ENCODE measurements at regions not wholly inside any gene's neighbourhood (a gene's known extent, or its start where the extent isn't known, plus 50 kb on each side); places are given as distances from the start of the nearest gene placed in this dataset.
A peak's percentile ranks its signal among the peaks of the same experiment; 100 is the strongest.
"Not testable (repeated sequence)": the region's sequence is repeated elsewhere in the genome, so short reads cannot be mapped to it uniquely, and the experiment has no call there.

DNA sequence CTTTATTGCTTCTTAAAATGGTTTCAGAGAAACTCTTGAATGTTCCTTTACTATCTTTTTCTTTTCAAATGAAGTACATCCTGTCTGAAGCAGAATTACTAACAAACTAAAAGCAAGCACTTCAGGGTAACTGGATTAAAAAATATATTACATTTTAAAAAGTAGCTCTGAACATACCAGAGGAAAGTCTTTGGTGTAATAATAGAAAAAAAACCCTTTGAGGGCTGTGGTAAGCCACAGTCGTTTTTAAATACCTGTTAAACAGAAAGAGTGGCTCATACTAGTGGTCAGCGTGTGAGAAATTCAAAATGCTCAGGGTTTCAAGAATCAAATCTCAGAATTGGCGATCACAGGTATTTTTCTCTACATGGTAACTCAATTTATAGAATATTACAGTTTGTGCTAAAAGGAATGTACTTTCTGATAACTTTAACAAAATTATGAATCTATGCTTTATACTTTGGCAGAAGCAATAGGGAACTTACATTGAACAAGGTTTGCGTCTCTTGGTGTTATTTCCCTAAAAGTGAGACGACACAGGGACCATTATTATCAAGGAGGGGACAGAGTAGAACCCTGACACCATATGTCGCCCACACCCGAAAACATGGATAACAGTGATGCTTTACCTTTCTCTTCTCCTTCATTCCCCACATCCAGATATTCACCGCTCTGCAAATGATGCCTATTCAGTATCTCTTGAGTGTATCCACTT lies 97.0 kb upstream of the DPH5 start:
- no peak for DNase-seq

DNA sequence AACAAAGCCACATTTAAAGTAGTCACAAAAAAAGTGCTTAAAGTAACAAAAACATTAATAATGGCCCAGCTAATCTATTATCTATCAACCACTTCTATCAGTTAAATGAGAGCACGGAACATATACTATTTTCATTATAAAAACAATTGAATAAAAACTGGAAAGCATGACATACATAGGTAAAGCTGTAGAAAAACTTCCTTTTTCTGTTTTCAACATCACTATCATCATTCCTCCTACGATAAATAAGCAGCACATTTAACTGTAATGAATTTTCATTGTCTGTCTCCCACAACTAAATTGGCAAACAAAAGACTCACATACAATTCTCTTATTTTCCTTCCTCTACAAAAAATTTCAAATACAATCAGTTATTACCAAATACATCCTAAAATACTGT lies 96.4 kb upstream of the DPH5 start:
- DNase-seq: no peak

DNA sequence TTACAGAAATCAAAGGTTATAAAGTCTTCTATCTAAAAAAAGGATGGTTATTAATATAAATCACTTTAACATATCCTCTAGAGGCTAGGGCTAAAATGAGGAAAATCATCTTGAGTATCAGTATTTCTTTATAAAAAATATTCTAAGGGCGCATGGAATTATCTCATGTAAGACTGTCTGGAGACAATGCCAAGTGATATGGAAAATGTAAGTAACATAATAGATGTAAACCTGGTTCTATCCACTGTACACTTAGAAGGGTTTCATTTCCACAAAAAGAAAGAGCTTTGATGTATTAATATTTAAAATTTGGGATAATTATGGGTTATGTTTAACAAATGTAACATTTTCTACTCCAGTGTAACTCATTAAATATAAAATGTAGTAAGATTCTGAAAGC lies 95.9 kb upstream of the DPH5 start:
- DNase-seq: no peak

DNA sequence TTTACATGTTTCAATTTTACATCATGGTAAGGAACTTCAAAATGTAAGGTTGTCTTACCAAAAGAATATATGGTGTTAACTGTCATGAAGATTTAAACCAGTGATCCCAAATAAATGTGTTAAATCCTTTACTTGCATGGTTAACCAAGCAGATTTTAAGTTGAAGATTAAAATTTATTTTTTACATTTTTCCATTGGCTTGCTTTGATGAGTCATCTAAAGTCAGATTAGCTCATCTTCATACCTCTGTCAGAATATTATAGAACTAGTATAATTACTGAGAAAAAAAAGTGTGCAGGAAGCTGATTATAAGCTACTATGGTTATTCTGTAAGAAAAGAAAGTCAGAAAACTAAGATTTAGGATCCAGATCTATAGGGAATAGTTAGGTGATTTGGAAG lies 95.3 kb upstream of the DPH5 start:
- DNase-seq: no peak

DNA sequence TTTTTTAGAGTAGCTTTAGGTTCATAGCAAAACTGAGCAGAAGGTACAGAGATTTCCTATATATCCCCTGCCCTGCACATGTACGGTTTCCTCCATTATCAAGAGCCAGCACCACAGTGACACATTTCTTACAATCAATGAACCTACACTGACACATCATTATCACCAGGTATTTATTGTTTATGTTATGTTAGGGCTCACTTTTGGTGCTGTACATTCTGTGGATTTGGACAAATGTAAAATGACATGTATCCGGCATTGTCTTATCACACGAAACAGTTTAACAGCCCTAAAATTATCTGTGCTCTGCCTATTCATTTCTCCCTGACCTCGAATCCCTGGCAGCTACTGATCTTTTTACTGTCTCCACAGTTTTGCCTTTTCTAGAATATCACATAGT lies 93.7 kb upstream of the DPH5 start:
- no peak for DNase-seq

DNA sequence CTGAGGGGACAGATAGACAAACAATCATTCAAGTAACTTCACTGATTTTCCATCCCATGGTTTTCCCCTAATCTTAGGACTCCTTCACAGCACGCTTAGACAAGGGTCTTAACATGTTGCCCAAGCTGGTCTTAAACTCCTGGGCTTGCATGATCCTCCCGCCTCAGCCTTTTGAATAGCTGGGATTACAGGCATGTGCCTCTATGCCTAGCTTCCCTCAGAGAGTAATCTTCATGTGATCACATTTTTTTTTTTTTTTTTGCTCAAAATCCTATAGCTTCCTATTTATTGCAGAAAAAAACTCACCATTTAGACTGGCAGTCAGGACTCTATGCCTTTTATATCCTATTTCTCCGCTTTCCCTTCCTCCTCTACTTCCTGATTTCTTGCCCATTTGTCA lies 90.4 kb upstream of the DPH5 start:
- DNase-seq: peak; percentile 52 to 65

DNA sequence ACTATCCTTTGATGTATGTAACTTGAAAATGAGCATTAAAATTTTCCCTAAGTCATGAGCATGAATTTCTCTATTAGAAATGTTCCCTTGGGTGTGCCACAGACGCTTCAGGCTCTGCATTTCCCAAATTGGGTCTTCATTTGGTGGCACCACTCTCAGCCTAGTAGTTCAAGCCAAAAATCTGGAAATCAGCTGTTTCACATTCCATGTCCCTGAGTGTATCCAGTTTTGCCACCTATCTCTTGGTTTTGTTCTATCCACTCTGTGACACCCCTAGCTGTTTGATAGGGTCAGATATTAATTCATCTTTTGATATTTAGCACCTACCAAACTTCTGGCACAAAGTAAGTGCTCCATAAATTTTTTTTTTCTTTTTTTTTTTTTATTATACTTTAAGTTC lies 89.5 kb upstream of the DPH5 start:
- DNase-seq: no peak

DNA sequence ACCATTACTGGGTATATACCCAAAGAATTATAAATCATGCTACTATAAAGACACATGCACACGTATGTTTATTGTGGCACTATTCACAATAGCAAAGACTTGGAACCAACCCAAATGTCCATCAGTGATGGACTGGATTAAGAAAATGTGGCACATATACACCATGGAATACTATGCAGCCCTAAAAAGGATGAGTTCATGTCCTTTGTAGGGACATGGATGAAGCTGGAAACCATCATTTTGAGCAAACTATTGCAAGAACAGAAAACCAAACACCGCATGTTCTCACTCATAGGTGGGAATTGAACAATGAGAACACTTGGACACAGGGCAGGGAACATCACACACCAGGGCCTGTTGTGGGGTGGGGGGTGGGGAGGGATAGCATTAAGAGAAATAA lies 88.5 kb upstream of the DPH5 start:
- not testable (repeated sequence) for DNase-seq

DNA sequence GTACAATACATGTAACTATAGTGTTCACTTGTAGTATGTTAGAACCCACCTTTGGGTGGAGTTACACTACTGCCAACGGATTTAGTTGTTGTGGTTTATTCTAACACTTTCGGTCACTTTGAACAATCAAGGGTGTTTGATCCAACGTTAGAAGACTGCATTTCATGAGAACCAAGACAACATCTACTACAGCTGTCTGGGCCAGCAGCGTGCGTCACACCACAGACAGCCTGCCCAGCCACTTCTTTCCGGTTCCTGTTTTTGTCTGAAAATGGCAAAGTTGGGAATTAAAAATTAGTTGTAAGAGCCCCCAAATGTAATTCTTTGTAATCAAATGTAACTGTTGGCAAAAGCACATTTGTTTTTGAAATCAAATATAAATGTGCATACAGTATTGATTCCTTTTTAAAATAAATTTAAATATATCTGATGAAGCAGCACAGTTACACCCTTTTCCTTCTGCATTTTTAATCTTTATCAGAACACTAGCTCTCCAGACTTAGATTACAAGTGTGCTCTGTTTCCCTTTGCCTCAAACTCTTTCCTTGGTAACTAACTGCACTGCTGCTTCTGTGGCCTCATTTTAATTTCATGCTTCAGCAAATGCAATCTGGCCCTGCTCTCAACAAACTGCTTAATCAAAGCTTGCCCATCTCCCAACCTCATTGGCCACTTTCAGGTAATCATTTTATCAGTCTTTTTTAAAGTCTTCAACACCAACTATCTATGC lies 86.6 kb upstream of the DPH5 start:
- peak; percentile 39 to 42 for DNase-seq

DNA sequence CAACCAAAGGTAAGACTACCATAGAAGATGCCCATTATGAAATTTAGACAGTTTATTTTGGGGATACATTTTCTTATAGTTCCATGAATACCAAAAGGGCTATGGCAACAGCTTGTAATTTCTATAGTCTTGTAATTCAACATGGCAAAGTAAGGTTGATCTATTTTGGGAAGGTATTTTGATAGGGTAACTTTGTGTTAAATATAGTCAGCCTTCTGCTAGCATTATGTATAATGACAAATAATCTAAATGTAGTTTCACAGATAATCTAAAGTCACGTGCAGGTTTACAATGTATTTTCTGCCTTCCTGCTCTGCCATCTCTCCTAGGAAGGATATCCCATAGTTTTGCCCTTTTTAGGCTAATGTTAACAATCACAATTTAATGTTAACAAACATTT lies 85.9 kb upstream of the DPH5 start:
- no peak for DNase-seq

DNA sequence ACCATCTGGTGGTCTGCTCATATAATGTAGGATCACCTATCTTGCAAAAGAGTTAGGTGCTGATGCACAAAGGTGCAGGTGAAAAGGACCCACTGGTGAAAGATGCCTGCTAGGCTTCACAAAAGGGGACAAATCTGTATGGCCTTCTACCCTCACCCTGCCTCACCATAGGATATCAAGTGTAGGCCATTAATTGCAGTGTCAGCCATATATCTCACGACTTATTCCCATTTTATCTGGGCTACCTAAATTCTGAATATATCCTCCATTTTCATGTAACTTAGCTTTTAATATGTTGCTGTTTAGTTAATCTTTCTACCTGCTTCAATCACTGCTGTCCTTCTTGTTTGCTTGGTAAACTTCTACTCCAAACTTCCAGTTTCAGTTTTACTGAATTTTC lies 84.2 kb upstream of the DPH5 start:
- DNase-seq: no peak

DNA sequence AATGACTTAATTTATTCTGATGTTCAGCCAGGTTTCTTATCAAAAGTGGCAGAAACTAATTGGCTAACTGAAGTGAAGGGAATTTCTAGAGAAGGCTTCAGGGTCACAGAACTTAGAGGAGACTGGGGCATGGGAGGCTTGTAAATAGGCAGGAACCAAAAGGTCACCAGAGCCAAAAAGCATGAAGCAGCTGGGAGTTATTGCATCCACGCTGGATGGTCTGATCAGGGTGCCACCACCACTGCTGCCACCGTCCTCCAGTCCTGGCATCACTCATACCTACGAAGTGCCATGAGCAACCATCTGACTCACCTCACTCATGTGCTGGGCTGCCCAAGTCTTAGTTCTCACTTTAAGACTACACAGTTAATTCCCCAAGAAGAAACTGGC lies 82.5 kb upstream of the DPH5 start:
- DNase-seq: no peak

DNA sequence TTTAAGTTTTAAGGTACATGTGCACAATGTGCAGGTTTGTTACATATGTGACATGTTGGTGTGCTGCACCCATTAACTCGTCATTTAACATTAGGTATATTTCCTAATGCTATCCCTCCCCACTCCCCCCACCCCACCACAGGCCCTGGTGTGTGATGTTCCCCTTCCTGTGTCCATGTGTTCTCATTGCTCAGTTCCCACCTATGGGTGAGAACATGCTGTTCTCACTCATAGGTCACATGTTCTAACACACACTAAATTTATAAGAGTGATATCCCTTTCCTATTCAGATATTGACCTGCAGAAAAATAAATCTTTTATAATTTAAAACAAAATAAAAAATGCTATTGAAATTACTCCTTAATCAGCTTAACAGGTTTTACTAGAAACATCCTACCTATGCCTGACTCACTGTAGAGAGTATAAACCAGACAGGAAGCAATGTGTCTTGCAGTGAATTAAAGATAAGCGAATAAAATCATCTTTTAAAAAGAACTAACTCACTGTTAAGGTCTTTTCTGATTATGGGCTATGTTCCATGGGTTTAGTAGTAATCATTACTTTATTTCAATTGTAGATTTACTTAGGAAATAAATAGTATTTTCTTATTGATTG lies 82.0 kb upstream of the DPH5 start:
- no peak for DNase-seq

DNA sequence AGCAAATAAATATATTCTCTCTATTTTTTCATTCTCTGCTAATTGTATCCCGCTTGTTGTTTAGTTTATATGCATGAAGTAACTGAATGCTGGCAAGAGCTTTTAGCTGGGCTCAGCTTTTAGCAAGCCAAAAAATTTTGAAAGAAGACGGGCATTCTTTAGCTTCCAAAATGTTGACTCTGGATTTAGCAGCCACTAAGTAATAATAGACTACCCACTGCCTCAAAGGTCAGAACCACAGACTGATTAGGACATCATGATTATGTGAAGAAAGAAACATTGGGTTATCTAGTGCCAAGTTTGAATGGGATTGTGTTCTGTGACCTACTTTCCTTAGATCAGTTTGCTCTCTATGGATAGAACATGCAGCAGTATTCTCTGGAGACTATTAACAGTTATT lies 80.3 kb upstream of the DPH5 start:
- DNase-seq: no peak

DNA sequence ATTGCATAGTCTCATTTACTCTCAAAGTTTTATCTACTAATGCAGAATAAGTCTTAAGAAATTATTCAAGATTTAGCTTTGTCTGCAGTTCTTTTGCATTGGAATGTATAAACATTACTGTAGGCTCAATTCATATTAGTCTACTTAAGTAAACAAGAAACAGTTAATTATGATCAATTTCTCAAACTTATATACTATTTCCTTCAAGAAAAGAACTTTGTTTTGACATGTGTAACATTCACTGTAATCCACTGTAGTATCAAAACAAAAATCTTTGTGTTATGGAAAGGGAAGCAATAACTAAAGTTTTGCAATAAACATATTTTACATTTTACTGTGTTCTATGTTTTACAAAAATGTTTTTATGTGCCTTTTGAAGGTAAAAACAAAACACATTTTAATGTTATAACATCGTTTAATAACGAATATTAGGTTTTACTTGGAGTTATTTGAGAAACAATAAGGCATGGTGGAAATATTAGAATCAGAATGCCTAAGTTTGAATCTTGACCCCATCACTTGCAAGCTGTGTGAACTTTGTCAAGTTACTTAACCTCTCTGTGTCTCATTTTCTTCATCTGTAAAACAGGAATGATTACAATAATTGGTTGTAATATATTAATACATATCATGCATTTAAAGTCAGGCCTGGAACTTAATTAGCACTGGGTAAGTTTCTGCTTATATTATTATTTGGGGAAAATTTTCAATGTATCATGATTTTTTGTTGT lies 77.0 kb upstream of the DPH5 start:
- no peak for DNase-seq

DNA sequence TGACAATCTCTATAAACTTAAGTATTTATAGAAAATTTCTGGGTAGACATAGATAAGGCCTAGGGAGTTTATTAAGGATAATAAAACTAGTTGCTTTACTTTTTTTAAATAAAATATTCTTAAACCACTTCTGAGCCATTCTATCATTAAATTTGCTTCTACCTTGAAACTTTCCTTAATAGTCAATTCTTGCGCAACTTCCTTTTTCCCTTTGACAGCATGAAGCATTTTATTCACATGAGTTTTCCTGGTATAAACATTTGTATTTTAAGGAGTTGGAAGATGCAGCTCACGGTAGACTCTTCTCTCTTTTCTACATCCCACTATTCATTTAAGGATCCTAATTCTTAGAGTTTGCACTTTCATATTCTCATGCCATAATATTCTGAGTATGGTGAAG lies 75.8 kb upstream of the DPH5 start:
- no peak for DNase-seq

DNA sequence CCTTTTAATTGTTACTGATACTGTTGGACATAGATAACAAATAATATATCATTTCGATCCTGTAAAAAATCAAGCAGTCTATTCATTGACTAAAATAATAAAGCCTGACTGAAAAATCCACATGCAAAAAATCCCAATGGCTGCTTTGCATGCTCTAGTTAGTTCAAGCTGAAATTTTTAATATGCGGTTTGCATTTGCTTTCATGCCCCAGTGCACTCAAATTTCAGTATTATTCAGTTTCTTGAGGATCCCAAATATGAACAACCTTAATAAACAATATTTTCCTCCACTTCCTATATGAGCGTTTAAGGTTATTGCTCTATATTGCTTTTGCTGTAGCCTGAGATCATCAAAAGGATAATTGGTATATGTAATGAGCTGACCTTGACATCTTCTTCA lies 75.1 kb upstream of the DPH5 start:
- no peak for DNase-seq

DNA sequence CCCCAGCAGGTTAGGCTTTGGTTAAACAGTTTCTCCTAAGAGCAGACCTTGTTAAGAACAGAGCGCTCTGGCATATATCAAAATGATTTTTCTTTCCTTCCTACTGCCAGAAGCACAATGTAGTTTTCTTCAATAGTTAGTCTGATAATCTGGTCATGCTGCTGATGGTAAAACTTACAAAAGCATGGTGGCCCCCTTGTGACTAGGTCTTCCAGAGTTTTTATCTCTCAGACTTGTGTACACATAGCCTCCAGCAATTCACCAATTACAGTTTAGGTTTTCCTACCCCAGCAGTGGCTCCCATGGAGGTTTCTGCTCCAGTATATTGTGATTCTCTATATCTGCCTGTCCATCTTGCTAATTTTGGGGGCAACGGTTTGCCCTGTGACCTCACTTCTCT lies 73.3 kb upstream of the DPH5 start:
- no peak for DNase-seq

DNA sequence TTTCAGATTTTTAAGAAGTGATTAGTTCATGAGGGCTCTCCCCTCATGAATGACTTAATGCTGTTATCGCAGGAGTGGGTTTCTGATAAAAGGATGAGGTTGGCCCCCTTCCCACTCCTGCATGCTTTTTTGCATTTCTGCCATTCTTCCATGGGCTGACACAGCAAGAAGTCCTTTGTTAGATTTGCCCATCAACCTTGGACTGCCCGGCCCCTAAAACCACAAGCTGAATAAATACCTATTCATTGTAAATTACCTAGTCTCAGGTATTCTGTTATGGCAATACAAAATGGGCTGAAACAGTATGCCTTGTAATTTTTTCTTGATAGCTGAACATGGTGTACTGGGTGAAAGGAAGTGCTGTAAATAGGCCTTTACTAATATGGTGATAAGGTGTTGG lies 72.7 kb upstream of the DPH5 start:
- DNase-seq: no peak

DNA sequence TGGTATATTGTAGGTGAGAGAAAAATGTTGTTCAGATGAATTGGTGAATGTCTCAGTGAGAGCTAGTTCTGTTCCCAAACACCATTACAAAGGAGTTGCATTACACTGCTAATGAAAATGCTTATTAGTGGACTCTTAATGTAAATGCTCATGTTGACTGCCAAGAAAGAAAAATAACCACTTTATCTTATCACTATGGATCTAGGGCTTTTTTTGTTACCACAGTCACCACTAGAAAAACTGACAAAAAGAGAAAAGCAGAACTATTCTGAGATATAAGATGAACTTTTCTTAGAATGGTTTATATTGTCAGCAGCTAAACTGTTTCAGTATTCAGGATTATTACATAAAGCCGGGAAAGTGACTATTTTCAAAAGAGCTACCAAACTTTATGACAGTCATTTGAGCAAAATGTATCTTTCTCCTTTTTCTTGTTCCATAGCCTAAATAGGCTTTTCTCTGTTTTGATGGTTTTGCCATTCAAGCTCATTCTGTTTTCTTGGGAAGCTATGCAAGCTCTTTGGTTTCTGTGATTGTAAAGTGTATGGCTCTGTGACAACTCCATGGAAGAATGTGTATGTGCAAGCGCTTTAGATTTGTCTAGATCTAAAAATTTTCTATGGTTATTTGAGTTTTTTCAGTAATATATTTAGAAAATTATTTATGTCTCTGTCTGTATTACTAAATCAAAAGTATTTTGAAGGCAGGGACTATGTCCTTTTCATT lies 64.2 kb upstream of the DPH5 start:
- DNase-seq: no peak

DNA sequence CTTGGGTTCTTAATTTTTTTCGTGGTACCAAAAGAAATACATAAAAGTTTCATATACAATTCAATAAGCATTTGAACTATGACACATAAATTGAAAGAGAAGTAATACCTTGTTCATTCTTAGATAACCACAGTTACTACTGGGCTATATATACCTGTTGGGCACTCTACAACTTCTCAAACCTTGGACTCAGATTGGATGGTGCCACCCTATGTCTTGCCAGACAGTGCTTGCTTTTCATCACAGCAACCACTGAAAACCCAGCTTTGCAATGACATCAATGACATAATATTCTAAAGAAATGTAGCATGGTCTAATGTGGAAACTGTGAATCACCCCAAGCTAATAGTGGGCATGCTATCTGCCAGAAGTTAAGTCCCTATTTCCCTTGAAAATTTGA lies 62.8 kb upstream of the DPH5 start:
- no peak for DNase-seq

DNA sequence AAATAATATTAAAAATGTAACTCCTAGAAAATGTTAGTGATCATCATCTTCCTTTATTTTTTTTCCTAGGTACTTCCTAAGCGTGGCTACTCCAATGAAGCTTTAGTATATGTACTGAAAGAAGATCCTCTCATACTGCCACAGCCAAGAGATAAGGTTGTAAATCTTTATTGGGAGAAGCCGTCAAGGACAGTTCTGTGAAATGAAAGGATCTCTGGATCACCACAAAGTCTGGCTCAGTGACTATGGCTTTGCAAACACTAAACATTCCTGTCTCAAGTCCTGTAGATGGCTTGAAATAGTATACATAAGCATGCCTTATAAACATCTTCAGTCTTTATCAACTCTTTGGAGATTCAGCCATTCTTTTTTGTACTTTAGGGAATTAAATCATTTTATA lies 61.2 kb upstream of the DPH5 start:
- DNase-seq: no peak
